Hepatocyte (in vitro differentiated cells): ENCODE measurements at regions not wholly inside any gene's neighbourhood (a gene's known extent, or its start where the extent isn't known, plus 50 kb on each side); places are given as distances from the start of the nearest gene placed in this dataset.

ENCODE experiments used
- EZH2 ChIP-seq: fragments of 200-600 bp; sonication (generic); IDR thresholded peaks from 2 replicates; pipeline ENCODE4 v1.6.1; 2016; ENCODE audit warnings: antibody characterized with exemption, mild to moderate bottlenecking, borderline replicate concordance
- EZH2phosphoT487 ChIP-seq: fragments of 200-600 bp; sonication (generic); IDR thresholded peaks from one replicate; pipeline ENCODE4 v1.6.1; 2018; ENCODE audit warnings: antibody characterized with exemption, mild to moderate bottlenecking, low read depth, moderate library complexity; ENCODE audit not compliant: unreplicated experiment, severe bottlenecking
- TF ChIP-seq, protein P1 (sequence below): fragments of 200-600 bp; sonication (generic); IDR thresholded peaks from 2 replicates; pipeline ENCODE4 v1.5.1; 2016; ENCODE audit warnings: antibody characterized with exemption, mild to moderate bottlenecking; ENCODE audit not compliant: poor library complexity

DNA sequence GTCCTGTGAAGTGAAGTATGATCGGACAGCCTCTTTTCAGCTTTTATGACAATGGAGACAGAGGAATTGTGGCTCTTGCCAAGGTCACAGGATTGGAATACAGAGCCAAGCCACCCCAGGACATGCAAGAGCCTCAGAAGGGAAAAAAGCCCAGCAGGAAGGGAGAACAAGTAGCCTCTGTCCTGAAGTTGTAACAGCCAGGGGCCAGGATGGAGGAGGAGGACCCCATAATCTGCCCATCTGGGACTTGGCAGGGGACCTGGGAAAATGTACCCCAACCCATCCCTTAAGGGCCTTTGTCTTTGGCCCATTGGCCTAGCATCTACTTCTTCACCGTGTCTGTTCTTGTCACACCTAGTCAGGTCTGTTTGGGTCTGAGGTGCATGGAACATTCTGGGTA, 60.4 kb upstream of the POLG start:
- TF ChIP-seq, protein P1, sequence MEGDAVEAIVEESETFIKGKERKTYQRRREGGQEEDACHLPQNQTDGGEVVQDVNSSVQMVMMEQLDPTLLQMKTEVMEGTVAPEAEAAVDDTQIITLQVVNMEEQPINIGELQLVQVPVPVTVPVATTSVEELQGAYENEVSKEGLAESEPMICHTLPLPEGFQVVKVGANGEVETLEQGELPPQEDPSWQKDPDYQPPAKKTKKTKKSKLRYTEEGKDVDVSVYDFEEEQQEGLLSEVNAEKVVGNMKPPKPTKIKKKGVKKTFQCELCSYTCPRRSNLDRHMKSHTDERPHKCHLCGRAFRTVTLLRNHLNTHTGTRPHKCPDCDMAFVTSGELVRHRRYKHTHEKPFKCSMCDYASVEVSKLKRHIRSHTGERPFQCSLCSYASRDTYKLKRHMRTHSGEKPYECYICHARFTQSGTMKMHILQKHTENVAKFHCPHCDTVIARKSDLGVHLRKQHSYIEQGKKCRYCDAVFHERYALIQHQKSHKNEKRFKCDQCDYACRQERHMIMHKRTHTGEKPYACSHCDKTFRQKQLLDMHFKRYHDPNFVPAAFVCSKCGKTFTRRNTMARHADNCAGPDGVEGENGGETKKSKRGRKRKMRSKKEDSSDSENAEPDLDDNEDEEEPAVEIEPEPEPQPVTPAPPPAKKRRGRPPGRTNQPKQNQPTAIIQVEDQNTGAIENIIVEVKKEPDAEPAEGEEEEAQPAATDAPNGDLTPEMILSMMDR = no peak
- no peak for TF ChIP-seq EZH2phosphoT487
- TF ChIP-seq EZH2 = no peak
